Smooth muscle cell (in vitro differentiated cells): ENCODE measurements at regions not wholly inside any gene's neighbourhood (a gene's known extent, or its start where the extent isn't known, plus 50 kb on each side); places are given as distances from the start of the nearest gene placed in this dataset.

ENCODE experiments used
- DNase-seq: peaks from one replicate; lab custom pipeline; 2025; ENCODE audit not compliant: unreplicated experiment; lab: John Stamatoyannopoulos, UW
- H2AFZ ChIP-seq: fragments of 200-600 bp; sonication (generic); 2 replicates; pipeline ENCODE4 v1.6.0; 2016; ENCODE audit warnings: antibody characterized with exemption, low read depth, mild to moderate bottlenecking
- H3F3A ChIP-seq: fragments of 200-600 bp; sonication (generic); 2 replicates; pipeline ENCODE4 v1.6.0; 2017; ENCODE audit warnings: antibody characterized with exemption, low read depth
- H3K27ac ChIP-seq: fragments of 200-600 bp; sonication (generic); 2 replicates; pipeline ENCODE4 v1.5.1; 2016; ENCODE audit warnings: low read depth, mild to moderate bottlenecking
- H3K27me3 ChIP-seq: fragments of 200-600 bp; sonication (generic); 2 replicates; pipeline ENCODE4 v1.6.1; 2016; ENCODE audit warnings: low read depth, mild to moderate bottlenecking
- H3K36me3 ChIP-seq: fragments of 200-600 bp; sonication (generic); 2 replicates; pipeline ENCODE4 v1.5.1; 2016; ENCODE audit warnings: low read depth
- H3K4me1 ChIP-seq: fragments of 200-600 bp; sonication (generic); 2 replicates; pipeline ENCODE4 v1.5.1; 2016; ENCODE audit warnings: low read depth
- H3K4me2 ChIP-seq: fragments of 200-600 bp; sonication (generic); 2 replicates; pipeline ENCODE4 v1.6.0; 2016; ENCODE audit warnings: mild to moderate bottlenecking
- H3K4me3 ChIP-seq: fragments of 200-600 bp; sonication (generic); 2 replicates; pipeline ENCODE4 v1.5.1; 2016; ENCODE audit warnings: mild to moderate bottlenecking
- H3K79me2 ChIP-seq: fragments of 200-600 bp; sonication (generic); 2 replicates; pipeline ENCODE4 v1.6.0; 2016; ENCODE audit warnings: low read depth, mild to moderate bottlenecking
- H3K9ac ChIP-seq: fragments of 200-600 bp; sonication (generic); 2 replicates; pipeline ENCODE4 v1.6.0; 2016; ENCODE audit warnings: low read depth
- H3K9me3 ChIP-seq: fragments of 200-600 bp; sonication (generic); replicated peaks from 2 replicates; pipeline ENCODE4 v1.5.1; 2016; ENCODE audit warnings: low read depth
- H4K20me1 ChIP-seq: fragments of 200-600 bp; sonication (generic); 2 replicates; pipeline ENCODE4 v1.6.0; 2016; ENCODE audit warnings: low read depth
- WGBS: methylation state at CpG from one replicate; pipeline ENCODE4 v1.1.7; 2016; ENCODE audit warnings: low lambda C conversion rate; 5-methylcytosine and 5-hydroxymethylcytosine counted together
- TF ChIP-seq, protein P1 (sequence below): fragments of 200-600 bp; sonication (generic); IDR thresholded peaks from 2 replicates; pipeline ENCODE4 v1.5.1; 2017; ENCODE audit warnings: borderline replicate concordance, mild to moderate bottlenecking, antibody characterized with exemption; ENCODE audit not compliant: insufficient read depth, poor library complexity, severe bottlenecking

DNA sequence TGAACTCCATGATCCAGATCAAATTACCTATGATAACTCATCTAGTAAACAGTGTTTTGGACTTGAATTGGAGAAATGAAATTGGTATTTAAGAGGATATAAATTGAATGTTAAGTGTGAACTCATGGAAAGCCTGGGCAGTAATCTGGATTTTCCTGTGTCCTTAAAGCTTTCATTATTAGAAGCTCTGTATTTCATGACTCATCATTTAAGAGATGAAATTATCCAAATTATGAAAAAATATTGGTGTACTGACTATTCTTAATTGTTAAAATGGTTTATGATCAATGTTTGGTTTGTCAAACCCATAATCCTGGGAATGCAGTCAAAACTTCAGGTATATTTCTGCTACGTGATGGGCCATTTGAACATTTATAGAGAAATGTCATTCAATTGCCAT lies 332.2 kb upstream of the ST6GAL2 start:
- Histone ChIP-seq H3K79me2 (no peaks in the 10 kb centered on the region), H3K4me3 (no peak overlapping the region), H3F3A (no peaks in the 10 kb centered on the region), H4K20me1 (no peaks in the 10 kb centered on the region), H3K36me3 (no peaks in the 10 kb centered on the region), H3K9me3 (no peaks in the 10 kb centered on the region), H3K4me2 (no peak overlapping the region), H2AFZ (no peak overlapping the region), H3K27ac (no peak overlapping the region), H3K9ac (no peak overlapping the region), H3K4me1 (no peaks in the 10 kb centered on the region), H3K27me3 (no peaks in the 10 kb centered on the region)
- DNase-seq: no peak
- 100% methylated on average over 1 of the region's 1 CpG for WGBS
- TF ChIP-seq, protein P1, sequence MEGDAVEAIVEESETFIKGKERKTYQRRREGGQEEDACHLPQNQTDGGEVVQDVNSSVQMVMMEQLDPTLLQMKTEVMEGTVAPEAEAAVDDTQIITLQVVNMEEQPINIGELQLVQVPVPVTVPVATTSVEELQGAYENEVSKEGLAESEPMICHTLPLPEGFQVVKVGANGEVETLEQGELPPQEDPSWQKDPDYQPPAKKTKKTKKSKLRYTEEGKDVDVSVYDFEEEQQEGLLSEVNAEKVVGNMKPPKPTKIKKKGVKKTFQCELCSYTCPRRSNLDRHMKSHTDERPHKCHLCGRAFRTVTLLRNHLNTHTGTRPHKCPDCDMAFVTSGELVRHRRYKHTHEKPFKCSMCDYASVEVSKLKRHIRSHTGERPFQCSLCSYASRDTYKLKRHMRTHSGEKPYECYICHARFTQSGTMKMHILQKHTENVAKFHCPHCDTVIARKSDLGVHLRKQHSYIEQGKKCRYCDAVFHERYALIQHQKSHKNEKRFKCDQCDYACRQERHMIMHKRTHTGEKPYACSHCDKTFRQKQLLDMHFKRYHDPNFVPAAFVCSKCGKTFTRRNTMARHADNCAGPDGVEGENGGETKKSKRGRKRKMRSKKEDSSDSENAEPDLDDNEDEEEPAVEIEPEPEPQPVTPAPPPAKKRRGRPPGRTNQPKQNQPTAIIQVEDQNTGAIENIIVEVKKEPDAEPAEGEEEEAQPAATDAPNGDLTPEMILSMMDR: no peak

DNA sequence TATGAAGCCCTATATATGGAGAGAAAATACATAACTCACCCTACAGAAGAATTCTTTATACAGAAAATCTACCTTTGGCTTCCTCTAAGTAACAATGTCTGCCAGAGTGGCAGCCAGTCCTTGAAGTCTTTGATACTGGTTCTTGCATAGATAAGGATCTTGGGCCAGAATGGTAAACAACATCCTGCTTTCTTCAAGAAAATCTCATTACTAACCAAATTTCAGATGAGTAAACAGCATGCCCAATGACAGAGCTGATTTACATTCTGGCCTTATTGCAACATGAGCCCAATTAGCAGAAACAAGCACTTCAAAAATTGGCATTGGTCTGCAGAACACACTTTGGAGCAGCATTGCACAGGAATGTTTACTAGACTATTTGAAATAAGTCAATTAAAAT lies 336.5 kb upstream of the ST6GAL2 start:
- no peak for DNase-seq
- Histone ChIP-seq H3K27me3 (no peaks in the 10 kb centered on the region), H3K4me3 (no peak overlapping the region), H2AFZ (no peak overlapping the region), H3K9ac (no peak overlapping the region), H3K4me1 (no peaks in the 10 kb centered on the region), H3K4me2 (no peak overlapping the region), H3F3A (no peaks in the 10 kb centered on the region), H3K27ac (no peak overlapping the region), H3K79me2 (no peaks in the 10 kb centered on the region), H3K9me3 (no peaks in the 10 kb centered on the region), H3K36me3 (no peaks in the 10 kb centered on the region), H4K20me1 (no peaks in the 10 kb centered on the region)
- TF ChIP-seq, protein P1: no peak

DNA sequence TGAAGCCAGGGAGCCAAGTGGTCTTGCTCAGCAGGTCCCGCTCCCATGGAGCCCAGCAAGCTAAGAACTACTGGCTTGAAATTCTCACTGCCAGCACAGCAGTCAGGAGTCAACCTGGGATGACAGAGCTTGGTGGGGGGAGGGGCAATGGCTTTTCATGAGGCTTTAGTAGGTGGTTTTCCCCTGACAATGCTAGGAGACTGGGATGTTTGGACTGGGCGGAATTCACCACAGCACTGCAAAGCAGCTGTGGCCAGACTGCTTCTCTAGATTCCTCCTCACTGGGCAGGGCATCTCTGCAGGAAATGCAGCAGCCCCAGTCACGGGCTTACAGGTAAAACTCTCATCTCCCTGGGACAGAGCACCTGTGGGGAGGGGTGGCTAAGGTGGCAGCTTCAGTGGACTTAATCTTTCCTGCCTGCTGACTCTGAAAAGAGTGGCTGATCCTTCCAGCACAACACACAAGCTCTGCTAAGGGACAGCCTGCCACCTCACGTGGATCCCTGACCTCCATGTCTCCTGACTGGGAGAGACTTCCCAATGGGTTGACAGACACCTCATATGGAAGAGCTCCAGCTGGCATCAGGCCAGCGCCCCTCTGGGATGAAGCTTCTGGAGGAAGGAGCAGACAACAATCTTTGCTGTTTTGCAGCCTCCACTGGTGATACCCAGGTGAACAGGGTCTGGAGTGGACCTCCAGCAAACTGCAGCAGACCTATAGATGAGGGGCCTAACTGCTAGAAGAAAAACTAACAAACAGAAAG lies 349.7 kb upstream of the ST6GAL2 start:
- Histone ChIP-seq H3K9ac (no peak overlapping the region), H4K20me1 (no peaks in the 10 kb centered on the region), H3K4me3 (no peak overlapping the region), H3K27ac (no peak overlapping the region), H3F3A (no peaks in the 10 kb centered on the region), H3K79me2 (no peaks in the 10 kb centered on the region), H3K4me2 (no peak overlapping the region), H3K36me3 (no peaks in the 10 kb centered on the region), H3K27me3 (no peaks in the 10 kb centered on the region), H3K9me3 (no peaks in the 10 kb centered on the region), H3K4me1 (peaks cover 6% of the 10 kb centered on the region), H2AFZ (no peak overlapping the region)
- DNase-seq: no peak
- 89% methylated on average over 5 of the region's 5 CpGs for WGBS
- TF ChIP-seq, protein P1: no peak

DNA sequence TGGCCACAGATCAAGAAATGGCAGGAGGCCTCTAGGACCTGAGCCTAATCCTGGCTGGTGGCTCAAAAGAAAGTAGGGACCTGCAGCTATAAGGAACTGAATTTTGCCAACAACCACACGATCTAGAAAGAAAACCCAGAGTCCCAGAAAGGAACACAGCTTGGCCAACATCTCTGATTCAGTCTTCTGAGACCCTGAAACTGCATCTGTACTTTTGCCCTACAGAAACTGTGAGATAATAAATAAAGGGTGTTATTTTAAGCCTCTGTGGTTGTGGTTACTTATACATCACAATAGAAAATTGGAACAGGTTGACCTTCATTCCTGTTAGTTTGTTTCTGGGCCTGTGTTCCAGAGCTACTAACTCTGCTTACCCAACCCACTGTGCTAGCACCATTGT lies 356.8 kb upstream of the ST6GAL2 start:
- TF ChIP-seq, protein P1: no peak
- H2AFZ ChIP-seq: no peak overlapping the region
- H3K4me1 ChIP-seq: no peaks in the 10 kb centered on the region
- H3K4me3 ChIP-seq: no peak overlapping the region
- no peaks in the 10 kb centered on the region for H3K79me2 ChIP-seq
- no peaks in the 10 kb centered on the region for H3K36me3 ChIP-seq
- H3F3A ChIP-seq: no peaks in the 10 kb centered on the region
- no peaks in the 10 kb centered on the region for H4K20me1 ChIP-seq
- DNase-seq: no peak
- no peak overlapping the region for H3K27ac ChIP-seq
- no peaks in the 10 kb centered on the region for H3K27me3 ChIP-seq
- 63% methylated on average over 1 of the region's 1 CpG for WGBS
- H3K4me2 ChIP-seq: no peak overlapping the region
- H3K9ac ChIP-seq: no peak overlapping the region
- H3K9me3 ChIP-seq: no peaks in the 10 kb centered on the region
